Adrenal gland (tissue), 9 donors: ENCODE measurements at regions not wholly inside any gene's neighbourhood (a gene's known extent, or its start where the extent isn't known, plus 50 kb on each side); places are given as distances from the start of the nearest gene placed in this dataset.

Source experiments
- DNase-seq, 7 donors: peaks; one replicate each; pipeline ENCODE4 v3.0.0-alpha.2; 2019 to 2020
- H3K27ac ChIP-seq, 5 donors: fragments of 200-600 bp; sonication (generic) in 4 of 5; 1 replicate in 3 of 5; 2 replicates in 2 of 5; pipeline versions ENCODE4 v1.5.1 to v1.8.0; 2016 to 2020; ENCODE audit warnings: mild to moderate bottlenecking in 1 of 5
- H3K27me3 ChIP-seq: fragments of 200-600 bp; 2 replicates; pipeline ENCODE4 v1.8.0; 2021
- H3K36me3 ChIP-seq, 2 donors: fragments of 200-600 bp; replicated peaks in 1 of 2; 1 replicate in 1 of 2; 2 replicates in 1 of 2; pipeline versions ENCODE4 v1.5.1 to v1.8.0; 2018 to 2022
- H3K4me1 ChIP-seq, 2 donors: fragments of 200-600 bp; replicated peaks in 1 of 2; 1 replicate in 1 of 2; 2 replicates in 1 of 2; pipeline versions ENCODE4 v1.5.1 to v1.8.0; 2018 to 2021
- H3K4me3 ChIP-seq, 4 donors: fragments of 200-600 bp; sonication (generic) in 3 of 4; one replicate each; pipeline ENCODE4 v1.5.1; 2016 to 2018
- H3K9me3 ChIP-seq, 3 donors: fragments of 200-600 bp; sonication (generic) in 1 of 3; replicated peaks in 1 of 3; 1 replicate in 2 of 3; 2 replicates in 1 of 3; pipeline versions ENCODE4 v1.5.1 to v1.8.0; 2016 to 2021
- POLR2A ChIP-seq, 2 donors: fragments of 450-650 bp; IDR thresholded peaks; one replicate each; pipeline ENCODE4 v1.6.1; 2017; ENCODE audit warnings: antibody characterized with exemption in 2 of 2, mild to moderate bottlenecking in 2 of 2, moderate library complexity in 1 of 2
- WGBS, 4 donors: extraction: QIAGEN DNeasy Blood & Tissue Kit in 2 of 4; methylation state at CpG; one replicate each; pipeline versions ENCODE4 v1.1.5 to v1.1.7; 2013 to 2017; 5-methylcytosine and 5-hydroxymethylcytosine counted together
- intact Hi-C, 2 donors: fragments of 100-400 bp; cut with DNase I; formaldehyde crosslinking; loops; one replicate each; pipeline versions ENCODE4 v1.14.1 to v1.15.0; 2022 to 2023
- TF ChIP-seq, protein P1 (sequence below), 6 experiments: fragments of 450-650 bp in 4 of 6; fragments of 200-600 bp in 2 of 6; sonication (generic) in 1 of 6; IDR thresholded peaks; 1 replicate in 5 of 6; 2 replicates in 1 of 6; pipeline versions ENCODE4 v1.5.1 to v1.8.0; 2016 to 2021; ENCODE audit warnings: antibody characterized with exemption in 6 of 6, mild to moderate bottlenecking in 2 of 6, moderate library complexity in 1 of 6
- donor health status: healthy with polysubstance abuse.
- donor health status: Bipolar disorder and iron deficiency.
- donor health status: DM: yes; HTN: yes; CAD: no.
- donor health status: DM: no; HTN: no; CAD: no.
- donor health status: DM: no; HTN: no; CAD: no.

DNA sequence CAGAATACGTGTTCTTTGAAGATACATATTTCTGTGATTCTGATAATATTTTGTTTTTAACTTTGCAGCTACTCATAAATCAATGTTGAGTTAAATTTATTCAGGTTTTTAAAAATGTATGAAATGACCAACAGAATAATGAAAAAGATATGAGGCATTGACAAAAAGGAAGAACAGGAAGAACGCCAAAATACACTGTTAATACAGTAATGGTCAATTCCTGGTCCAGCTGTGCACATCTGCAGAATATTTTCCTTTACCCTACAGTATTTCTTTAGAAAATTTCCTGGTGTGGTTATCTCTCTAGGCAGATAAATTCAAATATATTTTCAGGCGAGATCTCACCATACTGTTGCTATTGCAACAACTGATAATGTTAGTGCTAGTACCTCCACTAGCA, 203.2 kb upstream of the DGKB start:
- TF ChIP-seq, protein P1, sequence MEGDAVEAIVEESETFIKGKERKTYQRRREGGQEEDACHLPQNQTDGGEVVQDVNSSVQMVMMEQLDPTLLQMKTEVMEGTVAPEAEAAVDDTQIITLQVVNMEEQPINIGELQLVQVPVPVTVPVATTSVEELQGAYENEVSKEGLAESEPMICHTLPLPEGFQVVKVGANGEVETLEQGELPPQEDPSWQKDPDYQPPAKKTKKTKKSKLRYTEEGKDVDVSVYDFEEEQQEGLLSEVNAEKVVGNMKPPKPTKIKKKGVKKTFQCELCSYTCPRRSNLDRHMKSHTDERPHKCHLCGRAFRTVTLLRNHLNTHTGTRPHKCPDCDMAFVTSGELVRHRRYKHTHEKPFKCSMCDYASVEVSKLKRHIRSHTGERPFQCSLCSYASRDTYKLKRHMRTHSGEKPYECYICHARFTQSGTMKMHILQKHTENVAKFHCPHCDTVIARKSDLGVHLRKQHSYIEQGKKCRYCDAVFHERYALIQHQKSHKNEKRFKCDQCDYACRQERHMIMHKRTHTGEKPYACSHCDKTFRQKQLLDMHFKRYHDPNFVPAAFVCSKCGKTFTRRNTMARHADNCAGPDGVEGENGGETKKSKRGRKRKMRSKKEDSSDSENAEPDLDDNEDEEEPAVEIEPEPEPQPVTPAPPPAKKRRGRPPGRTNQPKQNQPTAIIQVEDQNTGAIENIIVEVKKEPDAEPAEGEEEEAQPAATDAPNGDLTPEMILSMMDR (IDR thresholded peaks at IDR 0.05) = no peak
- no peak for TF ChIP-seq POLR2A (IDR thresholded peaks at IDR 0.05)
- 58 to 69% (median 62%) methylated on average over 3 of the region's 3 CpGs for WGBS, 4 donors

DNA sequence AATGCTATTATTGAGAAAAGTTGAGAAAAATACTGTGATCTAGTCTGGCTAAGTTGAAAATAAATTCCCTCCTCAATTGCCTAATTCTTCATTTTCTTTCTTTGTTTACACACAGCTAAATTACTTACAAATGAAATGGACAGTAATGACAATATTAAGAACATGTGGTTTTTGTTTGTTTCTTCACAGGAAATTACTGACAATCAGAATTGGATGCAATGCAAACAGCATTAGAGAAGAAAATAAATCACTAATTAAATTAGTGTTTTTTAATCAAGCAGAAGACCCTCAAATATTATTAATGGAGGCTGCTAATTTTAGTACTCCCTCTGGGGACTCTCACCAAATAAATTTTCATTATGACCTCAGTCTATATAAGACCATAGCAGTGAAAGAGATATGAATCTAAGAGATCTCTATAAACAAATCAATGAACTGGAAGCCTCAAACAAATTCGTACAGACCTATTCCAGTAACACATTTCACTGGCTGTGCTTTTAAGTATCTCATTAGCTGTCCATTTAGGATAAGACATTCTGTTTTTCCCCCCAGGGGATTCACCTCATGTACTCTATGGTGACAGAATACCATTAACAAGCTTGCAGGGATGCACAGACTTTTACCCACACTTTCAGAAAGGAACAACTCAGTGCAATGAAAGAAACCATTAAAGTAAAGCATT, 202.0 kb upstream of the DGKB start:
- intact Hi-C loops = no loop called here
- no peak for DNase-seq
- 12 to 30% (median 20%) methylated on average over 1 of the region's 1 CpG for WGBS, 4 donors
- Histone ChIP-seq H3K4me1 (no peaks in the 10 kb centered on the region), H3K36me3 (no peaks in the 10 kb centered on the region), H3K4me3 (no peak overlapping the region), H3K27me3 (no peaks in the 10 kb centered on the region), H3K27ac (no peak overlapping the region), H3K9me3 (no peaks in the 10 kb centered on the region)
- TF ChIP-seq POLR2A (IDR thresholded peaks at IDR 0.05) = no peak
- TF ChIP-seq, protein P1 (IDR thresholded peaks at IDR 0.05) = no peak

More for the DNA sequence above, 203.2 kb upstream of the DGKB start:
- intact Hi-C loops = no loop called here
- Histone ChIP-seq H3K27me3 (no peaks in the 10 kb centered on the region), H3K36me3 (no peaks in the 10 kb centered on the region), H3K4me1 (no peaks in the 10 kb centered on the region), H3K9me3 (no peaks in the 10 kb centered on the region), H3K4me3 (no peak overlapping the region), H3K27ac (no peak overlapping the region)
- DNase-seq = no peak

DNA sequence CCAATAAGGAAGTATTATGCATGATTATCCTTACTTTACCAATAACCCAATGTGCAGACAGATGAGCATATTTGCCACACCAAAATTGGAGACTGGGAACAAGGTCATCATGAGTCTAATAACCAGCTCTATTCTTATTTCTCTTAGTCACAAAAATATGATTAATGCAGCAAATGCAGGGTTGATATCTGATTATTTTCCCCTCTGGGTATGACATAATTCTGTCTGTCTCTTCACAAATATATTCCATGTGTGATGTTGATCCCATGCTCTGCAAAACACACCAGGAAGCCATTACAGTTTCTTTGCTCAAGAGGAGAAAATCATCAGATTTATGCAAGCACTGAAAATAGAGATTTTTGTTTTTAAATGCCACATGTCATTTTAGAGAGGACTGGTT, 196.5 kb upstream of the DGKB start:
- Histone ChIP-seq H3K4me3 (no peak overlapping the region), H3K4me1 (no peaks in the 10 kb centered on the region), H3K36me3 (no peaks in the 10 kb centered on the region), H3K9me3 (no peaks in the 10 kb centered on the region), H3K27ac (no peak overlapping the region), H3K27me3 (no peaks in the 10 kb centered on the region)
- intact Hi-C loops = no loop called here
- DNase-seq = no peak
- TF ChIP-seq, protein P1 (IDR thresholded peaks at IDR 0.05) = no peak
- no peak for TF ChIP-seq POLR2A (IDR thresholded peaks at IDR 0.05)

DNA sequence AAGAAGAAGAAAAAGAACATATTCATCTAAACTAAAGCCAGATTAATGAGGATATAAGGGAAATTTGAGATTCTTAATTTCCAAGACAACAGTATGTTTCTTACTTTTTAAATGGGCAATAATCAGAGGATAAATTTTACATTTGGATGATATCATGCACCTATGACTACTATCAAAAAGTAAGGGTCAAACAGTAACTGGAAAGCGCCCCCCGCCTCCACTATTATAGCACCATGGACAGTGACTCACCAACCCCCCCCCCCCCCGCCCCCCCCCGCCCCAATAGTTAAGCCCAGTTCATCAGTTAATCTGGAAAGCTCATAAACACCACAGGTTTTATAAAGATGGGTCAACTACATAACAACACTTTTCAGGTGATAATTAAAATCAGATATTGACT, 194.3 kb upstream of the DGKB start:
- WGBS, 4 donors = 45 to 55% (median 51%) methylated on average over 4 of the region's 4 CpGs
- intact Hi-C loops = no loop called here

More for the DNA sequence above, 194.3 kb upstream of the DGKB start:
- Histone ChIP-seq H3K27me3 (no peaks in the 10 kb centered on the region), H3K9me3 (no peaks in the 10 kb centered on the region), H3K4me1 (no peaks in the 10 kb centered on the region), H3K4me3 (no peak overlapping the region), H3K36me3 (no peaks in the 10 kb centered on the region), H3K27ac (no peak overlapping the region)
- no peak for TF ChIP-seq POLR2A (IDR thresholded peaks at IDR 0.05)
- TF ChIP-seq, protein P1 (IDR thresholded peaks at IDR 0.05) = no peak
- no peak for DNase-seq
